HG02610 (cell line): ENCODE measurements at regions not wholly inside any gene's neighbourhood (a gene's known extent, or its start where the extent isn't known, plus 50 kb on each side); places are given as distances from the start of the nearest gene placed in this dataset.

Source experiments
- ATAC-seq: cut with Tn5 transposase; IDR thresholded peaks from one replicate; pipeline ENCODE4 v1.9.1; 2021; ENCODE audit warnings: mild to moderate bottlenecking, moderate library complexity; ENCODE audit not compliant: unreplicated experiment

GRCh38 chr4:112889619-112890527 lies 159.6 kb upstream of the ANK2 start:
- ATAC-seq = peak; percentile 59

GRCh38 chr4:112894480-112894879 lies 155.0 kb upstream of the ANK2 start:
- ATAC-seq = no peak

- ATAC-seq = no peak
These were observed 154.5 kb upstream of the ANK2 start for GRCh38 chr4:112894951-112895350.

- ATAC-seq = peak; percentile 93
These were observed 153.4 kb upstream of the ANK2 start for GRCh38 chr4:112895811-112896608.

GRCh38 chr4:112896609-112897190 lies 152.8 kb upstream of the ANK2 start:
- no peak for ATAC-seq

GRCh38 chr4:112897543-112897942 lies 151.9 kb upstream of the ANK2 start:
- no peak for ATAC-seq

- peak; percentile 34 for ATAC-seq
These were observed 150.9 kb upstream of the ANK2 start for GRCh38 chr4:112898357-112899141.

- no peak for ATAC-seq
These were observed 149.0 kb upstream of the ANK2 start for GRCh38 chr4:112900416-112900815.

GRCh38 chr4:112901962-112902411 lies 147.5 kb upstream of the ANK2 start:
- no peak for ATAC-seq

- no peak for ATAC-seq
These were observed 143.7 kb upstream of the ANK2 start for GRCh38 chr4:112905728-112906127.

GRCh38 chr4:112908511-112908910 lies 140.9 kb upstream of the ANK2 start:
- no peak for ATAC-seq

- ATAC-seq = peak; percentile 53
These were observed 139.2 kb upstream of the ANK2 start for GRCh38 chr4:112910109-112910736.

- no peak for ATAC-seq
These were observed 132.6 kb upstream of the ANK2 start for GRCh38 chr4:112916868-112917267.

- no peak for ATAC-seq
These were observed 125.9 kb upstream of the ANK2 start for GRCh38 chr4:112923516-112923915.

GRCh38 chr4:112926819-112927218 lies 122.6 kb upstream of the ANK2 start:
- no peak for ATAC-seq

GRCh38 chr4:112927544-112927943 lies 121.9 kb upstream of the ANK2 start:
- ATAC-seq = no peak

GRCh38 chr4:112931001-112931400 lies 118.5 kb upstream of the ANK2 start:
- no peak for ATAC-seq

- no peak for ATAC-seq
These were observed 115.7 kb upstream of the ANK2 start for GRCh38 chr4:112933790-112934189.

GRCh38 chr4:112938461-112939058 lies 110.9 kb upstream of the ANK2 start:
- no peak for ATAC-seq

GRCh38 chr4:112939901-112940300 lies 109.6 kb upstream of the ANK2 start:
- no peak for ATAC-seq
